HEK293 (cell line): ENCODE measurements at regions not wholly inside any gene's neighbourhood (a gene's known extent, or its start where the extent isn't known, plus 50 kb on each side); places are given as distances from the start of the nearest gene placed in this dataset.

ENCODE experiments used
- CTCF ChIA-PET: fragments of 350-600 bp; formaldehyde crosslinking; extraction: SDS; loops from one replicate; lab custom pipeline; 2021; ENCODE audit warnings: antibody characterized with exemption; lab: Yijun Ruan, JAX
- POLR2A ChIA-PET: fragments of 300-600 bp; formaldehyde crosslinking; extraction: SDS; loops from one replicate; lab custom pipeline; 2020; ENCODE audit warnings: antibody characterized with exemption, inconsistent platforms; lab: Yijun Ruan, JAX
- H3K27ac ChIP-seq: fragments of 200-500 bp; sonication (Bioruptor generic); 2 replicates; pipeline ENCODE4 v1.5.1; 2014; ENCODE audit warnings: low read depth, low read length, control low read depth, inconsistent platforms; ENCODE audit errors: extremely low read depth
- H3K36me3 ChIP-seq, 2 experiments: fragments of 200-500 bp in 1 of 2; sonication (Bioruptor generic) in 1 of 2; 1 replicate in 1 of 2; 2 replicates in 1 of 2; pipeline ENCODE4 v1.5.1; 2014 to 2017; ENCODE audit warnings: inconsistent platforms in 2 of 2, low read length in 2 of 2; ENCODE audit not compliant: control insufficient read depth in 2 of 2, insufficient read depth in 1 of 2
- H3K4me1 ChIP-seq: fragments of 200-500 bp; sonication (Bioruptor generic); 2 replicates; pipeline ENCODE4 v1.5.1; 2014; ENCODE audit warnings: mild to moderate bottlenecking, low read length, inconsistent platforms; ENCODE audit not compliant: control insufficient read depth, insufficient read depth
- H3K4me3 ChIP-seq: 2 replicates; pipeline ENCODE4 v1.5.1; 2011; ENCODE audit warnings: low read depth, mild to moderate bottlenecking, control low read depth, low read length, moderate library complexity
- H3K9me3 ChIP-seq: fragments of 200-500 bp; sonication (Bioruptor generic); 2 replicates; pipeline ENCODE4 v1.5.1; 2014; ENCODE audit warnings: low read depth, low read length, inconsistent platforms; ENCODE audit not compliant: control insufficient read depth, insufficient read depth
- BCL6B ChIP-seq: fragments of 450-650 bp; formaldehyde crosslinking; IDR thresholded peaks from 2 replicates; pipeline ENCODE4 v1.5.1; 2017; ENCODE audit warnings: missing biosample characterization, missing genetic modification characterization
- KLF1 ChIP-seq: fragments of 450-650 bp; formaldehyde crosslinking; IDR thresholded peaks from 2 replicates; pipeline ENCODE4 v1.5.1; 2016; ENCODE audit warnings: missing biosample characterization, missing genetic modification characterization
- MYNN ChIP-seq: fragments of 450-650 bp; formaldehyde crosslinking; IDR thresholded peaks from 2 replicates; pipeline ENCODE4 v1.5.1; 2016; ENCODE audit warnings: missing biosample characterization, missing genetic modification characterization, borderline replicate concordance
- MZF1 ChIP-seq: fragments of 450-650 bp; formaldehyde crosslinking; IDR thresholded peaks from 2 replicates; pipeline ENCODE4 v1.5.1; 2017; ENCODE audit warnings: missing biosample characterization, missing genetic modification characterization, borderline replicate concordance
- ZBTB17 ChIP-seq: fragments of 450-650 bp; formaldehyde crosslinking; IDR thresholded peaks from 2 replicates; pipeline ENCODE4 v1.5.1; 2016; ENCODE audit warnings: missing biosample characterization, missing genetic modification characterization
- ZBTB26 ChIP-seq: fragments of 450-650 bp; formaldehyde crosslinking; optimal IDR thresholded peaks from 2 replicates; pipeline ENCODE3; 2016; ENCODE audit warnings: missing biosample characterization, mild to moderate bottlenecking, missing genetic modification characterization
- ZNF140 ChIP-seq: fragments of 450-650 bp; formaldehyde crosslinking; IDR thresholded peaks from 2 replicates; pipeline ENCODE4 v1.5.1; 2016; ENCODE audit warnings: missing biosample characterization, missing genetic modification characterization
- ZNF155 ChIP-seq: fragments of 450-650 bp; formaldehyde crosslinking; IDR thresholded peaks from 2 replicates; pipeline ENCODE4 v1.5.1; 2016; ENCODE audit warnings: missing biosample characterization, missing genetic modification characterization
- ZNF169 ChIP-seq: fragments of 450-650 bp; formaldehyde crosslinking; IDR thresholded peaks from 2 replicates; pipeline ENCODE4 v1.5.1; 2016; ENCODE audit warnings: missing biosample characterization, missing genetic modification characterization
- ZNF239 ChIP-seq: fragments of 450-650 bp; formaldehyde crosslinking; IDR thresholded peaks from 2 replicates; pipeline ENCODE4 v1.5.1; 2016; ENCODE audit warnings: missing biosample characterization, missing genetic modification characterization
- ZNF394 ChIP-seq: fragments of 450-650 bp; formaldehyde crosslinking; IDR thresholded peaks from 2 replicates; pipeline ENCODE4 v1.5.1; 2016; ENCODE audit warnings: missing biosample characterization, missing genetic modification characterization, mild to moderate bottlenecking, moderate library complexity, borderline replicate concordance
- ZNF398 ChIP-seq: fragments of 450-650 bp; formaldehyde crosslinking; IDR thresholded peaks from 2 replicates; pipeline ENCODE4 v1.5.1; 2017; ENCODE audit warnings: missing biosample characterization, missing genetic modification characterization
- ZNF426 ChIP-seq: fragments of 450-650 bp; formaldehyde crosslinking; IDR thresholded peaks from 2 replicates; pipeline ENCODE4 v1.5.1; 2017; ENCODE audit warnings: missing biosample characterization, missing genetic modification characterization, mild to moderate bottlenecking, inconsistent platforms, moderate library complexity
- ZNF473 ChIP-seq: fragments of 450-650 bp; formaldehyde crosslinking; IDR thresholded peaks from 2 replicates; pipeline ENCODE4 v1.5.1; 2017; ENCODE audit warnings: missing biosample characterization, missing genetic modification characterization
- ZNF518A ChIP-seq: fragments of 450-650 bp; formaldehyde crosslinking; conservative IDR thresholded peaks from 2 replicates; pipeline ENCODE4 v1.5.1; 2016; ENCODE audit warnings: low read depth, missing biosample characterization, missing genetic modification characterization
- ZNF555 ChIP-seq: fragments of 450-650 bp; formaldehyde crosslinking; conservative IDR thresholded peaks from 2 replicates; pipeline ENCODE4 v1.5.1; 2017; ENCODE audit warnings: missing biosample characterization, mild to moderate bottlenecking, missing genetic modification characterization, inconsistent platforms
- ZNF571 ChIP-seq: fragments of 450-650 bp; formaldehyde crosslinking; IDR thresholded peaks from 2 replicates; pipeline ENCODE4 v1.5.0; 2017; ENCODE audit warnings: missing biosample characterization, missing genetic modification characterization
- ZNF623 ChIP-seq: fragments of 450-650 bp; formaldehyde crosslinking; IDR thresholded peaks from 2 replicates; pipeline ENCODE4 v1.5.1; 2016; ENCODE audit warnings: missing biosample characterization, missing genetic modification characterization
- ZNF624 ChIP-seq: fragments of 450-650 bp; formaldehyde crosslinking; IDR thresholded peaks from 2 replicates; pipeline ENCODE4 v1.5.1; 2017; ENCODE audit warnings: missing biosample characterization, missing genetic modification characterization
- ZNF664 ChIP-seq: fragments of 450-650 bp; formaldehyde crosslinking; IDR thresholded peaks from 2 replicates; pipeline ENCODE4 v1.5.1; 2016; ENCODE audit warnings: missing biosample characterization, missing genetic modification characterization
- ZSCAN18 ChIP-seq: fragments of 450-650 bp; formaldehyde crosslinking; IDR thresholded peaks from 2 replicates; pipeline ENCODE4 v1.5.1; 2016; ENCODE audit warnings: missing biosample characterization, missing genetic modification characterization

- CTCF ChIA-PET = interaction anchor here (1.4 kb wide), 1 partner anchor 32 kb away, joined by 4 read pairs; no protein-coding TSS in a partner anchor
- peaks cover 8% of the 10 kb centered on the region; the same call in 1 of the 2 replicates for H3K4me1 ChIP-seq
- no peaks in the 10 kb centered on the region for H3K9me3 ChIP-seq
- H3K4me3 ChIP-seq = no peak overlapping the region
- POLR2A ChIA-PET = no interaction called here
- no peak overlapping the region for H3K27ac ChIP-seq
- TF ChIP-seq ZNF624 (tag by site-specific recombination) (no peak), ZNF571 (tag by site-specific recombination) (no peak), KLF1 (no peak), BCL6B (tag by site-specific recombination) (no peak), MYNN (no peak), ZNF239 (no peak), ZBTB26 (no peak), ZNF155 (tag by site-specific recombination) (no peak), ZNF473 (no peak), ZNF169 (tag by site-specific recombination) (no peak), ZNF664 (tag by site-specific recombination) (no peak), ZSCAN18 (tag by site-specific recombination) (no peak), ZNF398 (tag by site-specific recombination) (no peak)
- H3K36me3 ChIP-seq = no peaks in the 10 kb centered on the region
Measured at GRCh38 chr12:53824001-53824712, 72.4 kb upstream of the CISTR start.

GRCh38 chr12:53825246-53826081 lies 73.7 kb upstream of the CISTR start:
- no peak overlapping the region for H3K4me3 ChIP-seq
- POLR2A ChIA-PET = no interaction called here
- CTCF ChIA-PET = interaction anchor here (0.7 kb wide), 1 partner anchor 555 kb away, joined by 3 read pairs; no protein-coding TSS in a partner anchor

More at GRCh38 chr12:53825246-53826081, 73.7 kb upstream of the CISTR start:
- TF ChIP-seq KLF1 (peak; percentile 62), ZNF426 (tag by site-specific recombination) (peak; percentile 32), ZNF664 (tag by site-specific recombination) (peak; percentile 36; the same call in 1 of the 2 replicates), ZNF555 (tag by site-specific recombination) (peak; percentile 19), ZNF518A (tag by site-specific recombination) (peak; percentile 55; the same call in 1 of the 2 replicates), ZNF140 (0 out of 2 replicates have a peak, but pooled peaks have one; percentile 37), MZF1 (tag by site-specific recombination) (no peak), ZBTB17 (tag by site-specific recombination) (no peak), ZNF623 (tag by site-specific recombination) (peak; percentile 29; the same call in 1 of the 2 replicates), ZNF394 (tag by site-specific recombination) (peak; percentile 51; the same call in 1 of the 2 replicates)
- H3K36me3 ChIP-seq = no peaks in the 10 kb centered on the region
- H3K4me1 ChIP-seq = peaks cover 9% of the 10 kb centered on the region; the same call in 1 of the 2 replicates
- H3K9me3 ChIP-seq = no peaks in the 10 kb centered on the region
- H3K27ac ChIP-seq = no peak overlapping the region; the same call in 1 of the 2 replicates
